WTC11 (cell line): ENCODE measurements at regions not wholly inside any gene's neighbourhood (a gene's known extent, or its start where the extent isn't known, plus 50 kb on each side); places are given as distances from the start of the nearest gene placed in this dataset.

Source experiments
- MXD4 ChIP-seq: fragments of 250-450 bp; sonication (Bioruptor Pico); IDR thresholded peaks from 2 replicates; pipeline ENCODE4 v1.8.0; 2021; ENCODE audit warnings: mild to moderate bottlenecking, moderate library complexity, borderline replicate concordance
- NFYB ChIP-seq: sonication (generic); formaldehyde crosslinking; conservative IDR thresholded peaks from 2 replicates; pipeline ENCODE4 v1.8.0; 2022; ENCODE audit warnings: low read depth, missing genetic modification reagents
- ZSCAN18 ChIP-seq: fragments of 250-450 bp; sonication (Bioruptor Pico); IDR thresholded peaks from 2 replicates; pipeline ENCODE4 v2.1.2; 2022; ENCODE audit warnings: mild to moderate bottlenecking, moderate library complexity

GRCh38 chr9:87275047-87275725 is 222.5 kb upstream of the DAPK1 start:
- TF ChIP-seq ZSCAN18 (CRISPR knock-in tag) (no peak), NFYB (CRISPR knock-in tag) (no peak), MXD4 (CRISPR knock-in tag) (no peak)
